ENCODE measurements at regions not wholly inside any gene's neighbourhood (a gene's known extent, or its start where the extent isn't known, plus 50 kb on each side); places are given as distances from the start of the nearest gene placed in this dataset.

GRCh38 chr6:126880964-126881363, 237.5 kb upstream of the RSPO3 start:
- DNase-seq (ENCODE audit: low spot score) (no peak), ATAC-seq (no peak)
- H2AFZ ChIP-seq: no peak overlapping the region
- H3K27me3 Mint-ChIP-seq (ENCODE audit: insufficient read depth, low read depth, poor library complexity): no peaks in the 10 kb centered on the region
- no peaks in the 10 kb centered on the region for H3K27me3 ChIP-seq (ENCODE audit: insufficient read depth)
- H3K4me2 ChIP-seq: no peak overlapping the region
- H4K20me1 ChIP-seq (replicated peaks; ENCODE audit: insufficient read depth): no peaks in the 10 kb centered on the region
- no peak overlapping the region for H3K4me3 ChIP-seq
- no peaks in the 10 kb centered on the region for H3K4me1 Mint-ChIP-seq
- H3K36me3 Mint-ChIP-seq (ENCODE audit: low read depth): no peaks in the 10 kb centered on the region
- no peaks in the 10 kb centered on the region for H3K9me3 Mint-ChIP-seq
- no peaks in the 10 kb centered on the region for H3K36me3 ChIP-seq (ENCODE audit: insufficient read depth)
- H3K4me1 ChIP-seq (ENCODE audit: insufficient read depth): no peaks in the 10 kb centered on the region
- TF ChIP-seq NANOG (IDR thresholded peaks at IDR 0.05; ENCODE audit: borderline replicate concordance) (no peak), CTCF (conservative IDR thresholded peaks at IDR 0.05; ENCODE audit: low read depth in 2 of 2) (no peak), JUNB (IDR thresholded peaks at IDR 0.05; ENCODE audit: unreplicated experiment) (no peak), REST (IDR thresholded peaks at IDR 0.05; ENCODE audit: unreplicated experiment) (no peak), ZNF114 (CRISPR knock-in tag; IDR thresholded peaks at IDR 0.05) (no peak), EZH2phosphoT487 (IDR thresholded peaks at IDR 0.05; ENCODE audit: unreplicated experiment) (no peak), STAT1 (IDR thresholded peaks at IDR 0.05; ENCODE audit: unreplicated experiment) (no peak), POLR2AphosphoS5 (IDR thresholded peaks at IDR 0.05; ENCODE audit: low read depth) (no peak), ZNF462 (CRISPR knock-in tag; IDR thresholded peaks at IDR 0.05) (no peak), CREB1 (CRISPR knock-in tag; IDR thresholded peaks at IDR 0.05; ENCODE audit: low read depth) (no peak), EZH2 (IDR thresholded peaks at IDR 0.05; ENCODE audit: low read depth, unreplicated experiment) (no peak), ETS1 (IDR thresholded peaks at IDR 0.05) (no peak), ZNF331 (CRISPR knock-in tag; IDR thresholded peaks at IDR 0.05; ENCODE audit: low read depth) (no peak)
- no peak overlapping the region for H3K27ac ChIP-seq (ENCODE audit: low read depth)
- no peaks in the 10 kb centered on the region for H3K9me2 ChIP-seq (ENCODE audit: insufficient read depth)
- H3F3A ChIP-seq (replicated peaks; ENCODE audit: low read depth): no peaks in the 10 kb centered on the region
- no peak overlapping the region for H3K4me3 Mint-ChIP-seq
- no peaks in the 10 kb centered on the region for H3K79me2 ChIP-seq (replicated peaks; ENCODE audit: insufficient read depth)
- no peak overlapping the region for H3K27ac Mint-ChIP-seq
